GM21526 (cell line): ENCODE measurements at regions not wholly inside any gene's neighbourhood (a gene's known extent, or its start where the extent isn't known, plus 50 kb on each side); places are given as distances from the start of the nearest gene placed in this dataset.
"Not testable (repeated sequence)": the region's sequence is repeated elsewhere in the genome, so short reads cannot be mapped to it uniquely, and the experiment has no call there.

Experiments used
- ATAC-seq: cut with Tn5 transposase; IDR thresholded peaks from one replicate; pipeline ENCODE4 v1.9.1; 2021; ENCODE audit warnings: moderate library complexity; ENCODE audit not compliant: unreplicated experiment, low FRiP score

- no peak for ATAC-seq
Measured at GRCh38 chr2:44051593-44052347, 56.0 kb upstream of the LRPPRC start.

GRCh38 chr2:44052584-44052983 is 56.8 kb upstream of the LRPPRC start:
- no peak for ATAC-seq

GRCh38 chr2:44053052-44053451 is 57.3 kb upstream of the LRPPRC start:
- no peak for ATAC-seq

DNA sequence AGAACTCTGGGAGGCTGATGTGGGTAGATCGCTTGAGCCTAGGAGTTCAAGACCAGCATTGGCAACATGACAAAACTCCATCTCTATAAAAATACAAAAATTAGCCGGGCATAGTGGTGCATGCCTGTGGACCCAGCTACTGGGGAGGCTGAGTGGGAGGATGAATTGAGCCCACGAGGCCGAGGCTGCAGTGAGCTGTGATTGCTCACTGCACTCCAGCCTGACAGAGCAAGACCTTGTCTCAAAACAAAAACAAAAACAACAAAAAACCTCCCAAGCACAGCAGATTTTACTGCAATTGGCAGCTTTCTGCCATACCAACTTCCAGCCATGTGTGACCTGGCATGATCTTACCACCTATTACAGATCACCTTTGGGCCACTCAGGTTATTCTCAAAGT is 57.7 kb upstream of the LRPPRC start:
- ATAC-seq = no peak

GRCh38 chr2:44055229-44055628 is 59.4 kb upstream of the LRPPRC start:
- no peak for ATAC-seq

DNA sequence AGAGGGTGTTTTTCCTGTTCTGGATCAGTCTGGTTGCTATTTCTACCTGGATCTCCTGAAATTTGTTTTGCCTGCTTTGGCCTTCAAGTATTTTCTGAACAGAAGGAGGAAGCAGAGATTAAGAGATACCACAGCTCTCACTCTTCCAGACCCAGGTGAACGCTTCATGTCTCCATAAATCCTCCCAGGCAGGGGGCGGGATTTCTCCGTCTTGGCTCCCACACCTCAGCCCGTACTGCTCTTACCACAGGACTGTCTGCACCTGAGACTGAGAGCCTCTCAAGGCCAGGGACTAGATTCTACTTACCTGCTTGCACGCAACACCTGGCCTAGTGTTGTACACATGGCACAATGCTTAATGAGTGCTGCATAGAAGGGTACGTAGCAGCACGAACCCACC is 59.9 kb upstream of the LRPPRC start:
- no peak for ATAC-seq

DNA sequence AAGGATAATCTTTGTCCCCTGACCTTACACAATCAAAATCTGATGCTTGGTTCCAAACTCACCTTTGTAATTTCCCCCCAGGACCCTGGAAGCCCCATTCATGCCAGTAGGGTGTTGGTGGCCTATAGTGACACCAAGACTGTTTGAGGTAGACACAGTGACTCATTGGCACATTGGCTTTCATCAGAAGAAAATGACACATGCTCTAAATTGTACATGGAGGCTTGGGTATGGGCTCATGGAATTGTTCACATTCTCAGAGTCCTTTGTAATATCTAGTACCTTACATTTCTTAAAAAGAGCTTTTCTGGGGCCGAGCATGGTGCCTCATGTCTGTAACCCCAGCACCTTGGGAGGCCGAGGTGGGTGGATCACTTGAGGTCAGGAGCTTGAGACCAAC is 61.2 kb upstream of the LRPPRC start:
- no peak for ATAC-seq

DNA sequence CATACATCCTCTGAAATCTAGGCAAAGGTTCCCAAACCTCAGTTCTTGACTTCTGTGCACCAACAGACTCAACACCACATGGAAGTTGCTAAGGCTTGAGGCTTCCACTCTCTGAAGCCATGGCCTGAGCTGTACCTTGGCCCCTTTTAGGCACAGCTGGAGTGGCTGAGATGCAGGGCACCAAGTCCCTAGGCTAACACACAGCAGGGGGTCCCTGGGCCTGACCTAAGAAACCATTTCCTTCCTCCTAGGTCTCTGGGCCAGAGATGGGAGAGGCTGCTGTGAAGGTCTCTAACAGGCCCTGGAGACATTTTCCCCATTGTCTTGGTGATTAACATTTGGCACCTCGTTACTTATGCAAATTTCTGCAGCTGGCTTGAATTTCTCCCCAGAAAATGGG is 64.5 kb upstream of the LRPPRC start:
- ATAC-seq = not testable (repeated sequence)

- ATAC-seq = no peak
Measured at GRCh38 chr2:44060990-44061389, 65.2 kb upstream of the LRPPRC start.

GRCh38 chr2:44061469-44061868 is 65.7 kb upstream of the LRPPRC start:
- no peak for ATAC-seq

GRCh38 chr2:44061876-44062275 is 66.1 kb upstream of the LRPPRC start:
- no peak for ATAC-seq

DNA sequence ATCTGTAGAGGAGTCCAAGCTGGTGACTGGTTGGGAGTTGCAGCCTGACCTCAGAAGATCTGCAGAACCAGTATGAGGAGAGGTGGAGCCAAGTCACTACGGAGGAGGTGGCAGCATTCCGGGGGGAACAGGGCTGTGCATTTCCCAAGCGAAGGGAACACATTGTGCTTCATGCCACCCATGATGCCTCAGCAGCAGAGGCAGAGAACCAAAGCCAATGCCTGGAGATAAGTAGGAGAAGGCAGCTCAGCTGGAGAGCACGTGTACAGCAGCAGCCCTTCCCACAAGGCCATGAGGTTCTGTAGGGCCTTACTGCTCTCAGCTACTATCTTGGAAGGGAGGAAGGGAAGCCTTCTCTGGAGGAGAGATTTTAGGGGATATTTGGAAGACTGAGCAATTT is 67.2 kb upstream of the LRPPRC start:
- ATAC-seq = no peak

GRCh38 chr2:44064281-44064680 is 68.5 kb upstream of the LRPPRC start:
- not testable (repeated sequence) for ATAC-seq

GRCh38 chr2:44067012-44067790 is 71.4 kb upstream of the LRPPRC start:
- ATAC-seq = not testable (repeated sequence)

DNA sequence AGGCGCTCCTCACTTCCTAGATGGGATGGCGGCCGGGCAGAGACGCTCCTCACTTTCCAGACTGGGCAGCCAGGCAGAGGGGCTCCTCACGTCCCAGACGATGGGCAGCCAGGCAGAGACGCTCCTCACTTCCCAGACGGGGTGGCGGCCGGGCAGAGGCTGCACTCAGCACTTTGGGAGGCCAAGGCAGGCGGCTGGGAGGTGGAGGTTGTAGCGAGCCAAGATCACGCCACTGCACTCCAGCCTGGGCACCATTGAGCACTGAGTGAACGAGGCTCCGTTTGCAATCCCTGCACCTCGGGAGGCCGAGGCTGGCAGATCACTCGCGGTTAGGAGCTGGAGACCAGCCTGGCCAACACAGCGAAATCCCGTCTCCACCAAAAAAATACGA is 72.0 kb upstream of the LRPPRC start:
- ATAC-seq = not testable (repeated sequence)

DNA sequence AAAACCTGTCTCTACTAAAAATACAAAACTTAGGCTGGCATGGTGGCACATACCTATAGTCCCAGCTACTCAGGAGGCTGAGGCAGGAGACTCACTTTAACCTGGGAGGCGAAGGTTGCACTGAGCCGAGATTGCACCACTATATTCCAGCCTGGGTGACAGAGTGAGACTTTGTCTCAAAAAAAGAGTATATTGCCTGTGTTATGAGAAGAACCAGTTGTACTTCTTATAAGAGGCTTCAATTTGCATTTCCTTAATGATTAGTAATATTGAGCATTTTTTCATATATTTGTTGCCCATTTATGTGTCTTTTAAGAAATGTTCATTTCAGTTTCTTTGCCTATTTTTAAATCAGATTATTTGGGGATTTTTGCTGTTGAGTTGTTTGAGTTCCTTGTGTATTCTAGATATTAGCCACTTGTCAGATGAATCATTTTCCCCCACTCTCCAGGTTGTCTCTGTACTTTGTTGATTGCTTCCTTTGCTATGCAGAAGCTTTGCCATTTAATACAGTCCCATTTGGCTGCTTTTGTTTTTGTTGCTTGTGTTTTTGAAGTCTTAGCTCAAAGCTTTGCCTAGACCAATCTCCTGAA is 75.8 kb upstream of the LRPPRC start:
- no peak for ATAC-seq

DNA sequence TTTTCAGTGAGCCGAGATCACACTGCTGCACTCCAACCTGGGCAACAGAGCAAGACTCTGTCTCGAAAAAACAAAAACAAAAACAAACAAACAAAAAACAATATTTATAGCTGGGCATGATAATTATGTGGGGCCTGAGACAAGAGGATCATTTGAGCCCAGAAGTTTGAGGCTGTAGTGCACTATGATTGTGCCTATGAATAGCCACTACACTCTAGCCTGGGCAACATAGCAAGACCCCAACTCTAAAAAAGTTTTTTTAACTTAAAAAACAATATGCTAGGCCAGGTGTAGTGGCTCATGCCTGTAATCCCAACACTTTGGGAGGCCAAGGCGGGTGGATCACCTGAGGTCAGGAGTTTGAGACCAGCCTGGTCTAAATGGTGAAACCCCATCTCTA is 77.9 kb upstream of the LRPPRC start:
- not testable (repeated sequence) for ATAC-seq

DNA sequence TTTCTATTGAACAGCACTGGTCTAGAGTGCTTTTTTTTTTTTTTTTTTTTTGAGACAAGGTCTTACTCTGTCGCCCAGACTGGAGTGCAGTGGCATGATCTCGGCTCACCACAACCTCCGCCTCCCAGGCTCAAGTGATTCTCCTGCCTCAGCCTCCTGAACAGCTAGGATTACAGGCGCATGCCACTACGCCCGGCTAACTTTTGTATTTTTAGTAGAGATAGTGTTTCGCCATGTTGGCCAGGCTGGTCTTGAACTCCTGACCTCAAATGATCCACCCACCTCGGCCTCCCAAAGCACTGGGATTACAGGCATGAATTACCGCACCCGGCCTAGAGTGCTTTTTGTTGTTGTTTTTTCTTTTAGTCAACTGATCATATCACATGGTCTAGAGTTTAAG is 79.0 kb upstream of the LRPPRC start:
- not testable (repeated sequence) for ATAC-seq

GRCh38 chr2:44075541-44075940 is 79.8 kb upstream of the LRPPRC start:
- ATAC-seq = no peak

DNA sequence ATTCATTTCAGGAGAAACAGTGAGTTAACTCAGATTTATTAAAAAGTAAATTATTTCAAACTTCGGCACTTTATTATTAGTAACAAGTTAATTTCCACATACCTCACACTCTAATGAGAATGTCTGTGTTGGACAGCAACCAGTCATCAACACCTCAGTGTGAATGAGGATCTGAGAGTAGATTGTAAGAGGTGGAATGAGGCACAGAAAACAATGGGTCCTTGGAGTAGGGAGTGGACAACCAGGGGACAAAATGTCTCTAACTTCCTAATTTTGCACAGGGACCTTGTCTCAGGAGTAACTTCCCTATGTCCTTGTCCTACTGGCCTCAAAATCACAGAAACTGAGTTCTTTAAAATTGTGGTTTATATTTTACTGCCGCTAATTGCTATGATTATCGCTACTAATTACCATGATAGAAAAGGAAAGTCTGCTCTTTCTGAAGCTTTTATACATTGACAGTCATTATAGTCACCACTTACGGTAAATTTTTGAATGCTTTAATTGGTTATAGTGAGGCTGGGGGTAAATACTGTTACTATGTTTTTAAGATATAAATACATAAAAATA is 82.2 kb upstream of the LRPPRC start:
- ATAC-seq = no peak

DNA sequence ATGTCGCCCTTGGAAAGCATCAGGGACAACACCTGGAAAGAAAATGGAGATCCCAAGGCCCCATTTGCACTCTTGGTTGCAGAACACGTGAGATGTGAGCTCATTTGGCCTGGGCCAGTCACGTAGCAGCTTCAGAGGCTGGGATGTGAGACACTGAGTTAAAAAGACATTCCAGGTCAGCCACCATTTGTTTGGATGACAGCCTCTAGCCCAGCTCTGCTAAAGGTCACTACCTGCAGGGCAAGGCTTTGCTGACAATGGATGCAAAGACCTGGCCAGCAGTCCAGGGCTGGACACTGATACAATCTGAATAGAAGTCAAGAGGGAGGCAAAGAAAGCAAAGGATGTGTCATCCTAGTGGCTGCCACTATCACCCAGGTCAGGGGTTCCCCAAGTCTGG is 83.9 kb upstream of the LRPPRC start:
- ATAC-seq = no peak
